GM08714 (cell line): ENCODE measurements at regions not wholly inside any gene's neighbourhood (a gene's known extent, or its start where the extent isn't known, plus 50 kb on each side); places are given as distances from the start of the nearest gene placed in this dataset.

Experiments used
- H3K4me3 ChIP-seq: fragments of 200-500 bp; sonication (Bioruptor generic); 2 replicates; pipeline ENCODE4 v1.5.1; 2014; ENCODE audit warnings: mild to moderate bottlenecking, low read length, inconsistent platforms
- ZNF274 ChIP-seq: IDR thresholded peaks from 2 replicates; pipeline ENCODE4 v1.6.1; 2012; ENCODE audit warnings: mild to moderate bottlenecking, low read depth, low read length

GRCh38 chr2:111707700-111708099 lies 176.3 kb downstream of the ANAPC1 start:
- H3K4me3 ChIP-seq, result no peak overlapping the region
- no peak for TF ChIP-seq ZNF274

- no peak overlapping the region for H3K4me3 ChIP-seq
- no peak for TF ChIP-seq ZNF274
These were observed 175.4 kb downstream of the ANAPC1 start for GRCh38 chr2:111708476-111709180.

- no peak overlapping the region for H3K4me3 ChIP-seq
- no peak for TF ChIP-seq ZNF274
These were observed 174.7 kb downstream of the ANAPC1 start for GRCh38 chr2:111709321-111709720.

GRCh38 chr2:111710085-111710484 lies 173.9 kb downstream of the ANAPC1 start:
- no peak for TF ChIP-seq ZNF274
- H3K4me3 ChIP-seq, result no peak overlapping the region

- no peak overlapping the region for H3K4me3 ChIP-seq
- no peak for TF ChIP-seq ZNF274
These were observed 173.4 kb downstream of the ANAPC1 start for GRCh38 chr2:111710613-111711012.

GRCh38 chr2:111711270-111711669 lies 172.7 kb downstream of the ANAPC1 start:
- no peak overlapping the region for H3K4me3 ChIP-seq
- no peak for TF ChIP-seq ZNF274

- no peak for TF ChIP-seq ZNF274
- no peak overlapping the region for H3K4me3 ChIP-seq
These were observed 171.6 kb downstream of the ANAPC1 start for GRCh38 chr2:111712361-111712760.

- no peak for TF ChIP-seq ZNF274
- no peak overlapping the region for H3K4me3 ChIP-seq
These were observed 171.0 kb downstream of the ANAPC1 start for GRCh38 chr2:111712940-111713515.

GRCh38 chr2:111715987-111716904 lies 167.7 kb downstream of the ANAPC1 start:
- no peak overlapping the region for H3K4me3 ChIP-seq
- TF ChIP-seq ZNF274, result no peak

GRCh38 chr2:111716905-111717775 lies 166.9 kb downstream of the ANAPC1 start:
- TF ChIP-seq ZNF274, result no peak

More at GRCh38 chr2:111716905-111717775, 166.9 kb downstream of the ANAPC1 start:
- no peak overlapping the region for H3K4me3 ChIP-seq
